WI38 (cell line): ENCODE measurements at regions not wholly inside any gene's neighbourhood (a gene's known extent, or its start where the extent isn't known, plus 50 kb on each side); places are given as distances from the start of the nearest gene placed in this dataset.

Source experiments
- H3K4me3 ChIP-seq: 2 replicates; pipeline ENCODE4 v1.5.1; 2011; ENCODE audit warnings: low read depth, mild to moderate bottlenecking, control low read depth, low read length
- CTCF ChIP-seq: IDR thresholded peaks from 2 replicates; pipeline ENCODE4 v1.5.1; 2012; ENCODE audit warnings: low read depth, mild to moderate bottlenecking, control low read depth, low read length

- no peak for TF ChIP-seq CTCF
- H3K4me3 ChIP-seq: no peak overlapping the region
Measured at GRCh38 chr2:78928502-78928901, 97.0 kb upstream of the REG3G start.

- no peak for TF ChIP-seq CTCF
Measured at GRCh38 chr2:78940998-78941397, 84.5 kb upstream of the REG3G start.

DNA sequence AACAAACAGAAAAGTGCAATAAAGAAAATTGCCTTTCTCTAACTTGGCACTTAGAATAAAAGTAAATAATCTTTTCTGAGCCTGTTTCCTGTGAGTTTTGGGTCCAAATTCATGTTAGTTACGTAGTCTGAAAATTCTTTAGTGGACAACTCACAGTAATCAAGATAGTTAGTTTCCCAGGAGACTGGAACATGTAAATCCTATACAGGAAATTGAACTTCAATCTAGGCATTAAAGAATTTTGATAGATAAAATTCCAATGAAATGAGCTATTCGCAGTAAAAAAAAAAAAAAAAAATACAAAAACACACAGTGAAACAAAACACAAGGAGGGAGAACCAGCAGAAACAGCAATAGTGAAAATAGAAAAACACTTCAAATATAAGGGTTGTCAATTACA lies 83.8 kb upstream of the REG3G start:
- no peak overlapping the region for H3K4me3 ChIP-seq
- no peak for TF ChIP-seq CTCF

More at GRCh38 chr2:78940998-78941397, 84.5 kb upstream of the REG3G start:
- H3K4me3 ChIP-seq: no peak overlapping the region

GRCh38 chr2:78963881-78964280 lies 61.6 kb upstream of the REG3G start:
- TF ChIP-seq CTCF: no peak
- no peak overlapping the region for H3K4me3 ChIP-seq

DNA sequence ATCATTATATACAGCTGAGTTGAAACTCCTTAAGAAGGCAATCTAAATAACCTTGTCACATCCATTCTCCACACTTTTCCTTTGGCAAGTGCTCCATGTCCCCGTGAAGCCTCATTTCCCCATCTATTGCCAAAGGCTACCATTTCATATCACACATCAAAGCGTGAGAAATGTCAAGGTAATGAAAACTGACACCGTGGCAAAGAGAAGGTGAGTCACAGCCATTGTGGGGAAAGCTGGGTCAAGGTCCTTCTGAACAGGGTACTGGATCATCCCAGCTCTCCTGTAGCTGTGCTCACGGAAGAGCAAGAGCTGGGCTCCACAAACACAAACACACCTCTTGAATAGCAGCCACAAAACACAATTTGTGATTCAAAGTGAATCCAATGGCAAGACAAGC lies 58.2 kb upstream of the REG3G start:
- H3K4me3 ChIP-seq: no peak overlapping the region
- no peak for TF ChIP-seq CTCF

- no peak for TF ChIP-seq CTCF
- no peak overlapping the region for H3K4me3 ChIP-seq
Measured at GRCh38 chr2:78973630-78974029, 51.9 kb upstream of the REG3G start.
